Testis (tissue), 2 donors: ENCODE measurements at regions not wholly inside any gene's neighbourhood (a gene's known extent, or its start where the extent isn't known, plus 50 kb on each side); places are given as distances from the start of the nearest gene placed in this dataset.

ENCODE experiments used
- POLR2A ChIP-seq: fragments of 450-650 bp; IDR thresholded peaks from one replicate; pipeline ENCODE4 v1.6.1; 2017; ENCODE audit warnings: antibody characterized with exemption, mild to moderate bottlenecking, moderate library complexity
- TF ChIP-seq, protein P1 (sequence below), 3 experiments: fragments of 450-650 bp in 2 of 3; fragments of 200-600 bp in 1 of 3; sonication (generic) in 1 of 3; IDR thresholded peaks; one replicate each; pipeline ENCODE4 v1.5.1; 2016 to 2019; ENCODE audit warnings: antibody characterized with exemption in 3 of 3, mild to moderate bottlenecking in 2 of 3, moderate library complexity in 1 of 3

GRCh38 chr1:170806961-170807360 lies 128.4 kb upstream of the MROH9 start:
- TF ChIP-seq, protein P1, sequence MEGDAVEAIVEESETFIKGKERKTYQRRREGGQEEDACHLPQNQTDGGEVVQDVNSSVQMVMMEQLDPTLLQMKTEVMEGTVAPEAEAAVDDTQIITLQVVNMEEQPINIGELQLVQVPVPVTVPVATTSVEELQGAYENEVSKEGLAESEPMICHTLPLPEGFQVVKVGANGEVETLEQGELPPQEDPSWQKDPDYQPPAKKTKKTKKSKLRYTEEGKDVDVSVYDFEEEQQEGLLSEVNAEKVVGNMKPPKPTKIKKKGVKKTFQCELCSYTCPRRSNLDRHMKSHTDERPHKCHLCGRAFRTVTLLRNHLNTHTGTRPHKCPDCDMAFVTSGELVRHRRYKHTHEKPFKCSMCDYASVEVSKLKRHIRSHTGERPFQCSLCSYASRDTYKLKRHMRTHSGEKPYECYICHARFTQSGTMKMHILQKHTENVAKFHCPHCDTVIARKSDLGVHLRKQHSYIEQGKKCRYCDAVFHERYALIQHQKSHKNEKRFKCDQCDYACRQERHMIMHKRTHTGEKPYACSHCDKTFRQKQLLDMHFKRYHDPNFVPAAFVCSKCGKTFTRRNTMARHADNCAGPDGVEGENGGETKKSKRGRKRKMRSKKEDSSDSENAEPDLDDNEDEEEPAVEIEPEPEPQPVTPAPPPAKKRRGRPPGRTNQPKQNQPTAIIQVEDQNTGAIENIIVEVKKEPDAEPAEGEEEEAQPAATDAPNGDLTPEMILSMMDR (IDR thresholded peaks at IDR 0.05), result no peak
- TF ChIP-seq POLR2A, result no peak
